Ovary (tissue), 7 donors: ENCODE measurements at regions not wholly inside any gene's neighbourhood (a gene's known extent, or its start where the extent isn't known, plus 50 kb on each side); places are given as distances from the start of the nearest gene placed in this dataset.

Experiments
- DNase-seq, 5 donors: peaks; one replicate each; pipeline ENCODE4 v3.0.0-alpha.2; 2019 to 2020
- H3K27ac ChIP-seq, 2 donors: fragments of 200-600 bp; one replicate each; pipeline versions ENCODE4 v1.5.1 to v1.8.0; 2019 to 2022
- H3K27me3 ChIP-seq: fragments of 200-600 bp; one replicate; pipeline ENCODE4 v1.8.0; 2022
- H3K36me3 ChIP-seq: fragments of 200-600 bp; sonication (generic); one replicate; pipeline ENCODE4 v1.5.1; 2019
- H3K4me1 ChIP-seq: one replicate; pipeline ENCODE4 v1.8.1; 2013; ENCODE audit warnings: mild to moderate bottlenecking, moderate library complexity; ENCODE audit not compliant: insufficient read depth
- H3K4me3 ChIP-seq: fragments of 200-600 bp; sonication (generic); one replicate; pipeline ENCODE4 v1.5.1; 2017
- H3K9me3 ChIP-seq, 2 donors: fragments of 200-600 bp in 1 of 2; sonication (generic) in 1 of 2; one replicate each; pipeline versions ENCODE4 v1.5.1 to v1.8.1; 2013 to 2019; ENCODE audit warnings: mild to moderate bottlenecking in 1 of 2, moderate library complexity in 1 of 2
- EP300 ChIP-seq: sonication (generic); formaldehyde crosslinking; IDR thresholded peaks from one replicate; pipeline ENCODE4 v1.6.1; 2017; ENCODE audit warnings: antibody characterized with exemption
- POLR2A ChIP-seq: fragments of 450-650 bp; IDR thresholded peaks from one replicate; pipeline ENCODE4 v1.6.1; 2017; ENCODE audit warnings: antibody characterized with exemption, mild to moderate bottlenecking, moderate library complexity
- WGBS, 3 donors: extraction: QIAGEN DNeasy Blood & Tissue Kit in 1 of 3; methylation state at CpG; one replicate each; pipeline versions ENCODE4 v1.1.5 to v1.1.7; 2013 to 2017; 5-methylcytosine and 5-hydroxymethylcytosine counted together
- intact Hi-C, 4 donors: fragments of 100-400 bp; cut with DNase I; formaldehyde crosslinking; loops; one replicate each; pipeline versions ENCODE4 v1.11.0 to v1.15.1; 2022 to 2023
- TF ChIP-seq, protein P1 (sequence below), 3 donors: fragments of 450-650 bp in 2 of 3; fragments of 200-600 bp in 1 of 3; IDR thresholded peaks; one replicate each; pipeline versions ENCODE4 v1.5.1 to v1.8.0; 2016 to 2022; ENCODE audit warnings: antibody characterized with exemption in 3 of 3, mild to moderate bottlenecking in 1 of 3
- donor health status: DM: no; HTN: no; CAD: no; lungs with moderate emphysema.
- donor health status: DM: no; HTN: no; CAD: no.
- donor health status: Bipolar disorder and iron deficiency.
- donor health status: DM: no; HTN: no; CAD: no.
- donor health status: DM: yes; HTN: yes; CAD: no.

DNA sequence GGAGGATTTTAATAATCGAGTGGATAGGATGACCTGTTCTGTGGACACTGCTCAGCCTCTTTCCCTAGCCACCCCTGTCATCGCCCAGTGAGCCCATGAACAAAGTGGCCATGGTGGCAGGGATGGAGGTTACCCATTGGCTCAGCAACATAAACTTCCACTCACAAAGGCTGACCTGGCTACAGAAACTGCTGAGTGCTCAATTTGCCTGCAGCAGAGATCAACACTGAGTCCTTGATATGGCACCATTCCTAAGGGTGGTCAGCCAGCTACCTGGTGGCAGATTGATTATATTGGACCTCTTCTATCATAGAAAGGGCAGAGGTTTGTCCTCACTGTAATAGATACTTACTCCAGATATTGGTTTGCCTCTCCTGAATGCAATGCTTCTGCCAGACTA lies 465.4 kb upstream of the FBXO33 start:
- no peak for DNase-seq
- Histone ChIP-seq H3K4me3 (no peak overlapping the region), H3K27ac (no peak overlapping the region), H3K4me1 (no peaks in the 10 kb centered on the region), H3K9me3 (no peaks in the 10 kb centered on the region), H3K27me3 (no peaks in the 10 kb centered on the region), H3K36me3 (no peaks in the 10 kb centered on the region)
- intact Hi-C loops, result no loop called here
- TF ChIP-seq POLR2A (no peak), EP300 (no peak)
- TF ChIP-seq, protein P1, sequence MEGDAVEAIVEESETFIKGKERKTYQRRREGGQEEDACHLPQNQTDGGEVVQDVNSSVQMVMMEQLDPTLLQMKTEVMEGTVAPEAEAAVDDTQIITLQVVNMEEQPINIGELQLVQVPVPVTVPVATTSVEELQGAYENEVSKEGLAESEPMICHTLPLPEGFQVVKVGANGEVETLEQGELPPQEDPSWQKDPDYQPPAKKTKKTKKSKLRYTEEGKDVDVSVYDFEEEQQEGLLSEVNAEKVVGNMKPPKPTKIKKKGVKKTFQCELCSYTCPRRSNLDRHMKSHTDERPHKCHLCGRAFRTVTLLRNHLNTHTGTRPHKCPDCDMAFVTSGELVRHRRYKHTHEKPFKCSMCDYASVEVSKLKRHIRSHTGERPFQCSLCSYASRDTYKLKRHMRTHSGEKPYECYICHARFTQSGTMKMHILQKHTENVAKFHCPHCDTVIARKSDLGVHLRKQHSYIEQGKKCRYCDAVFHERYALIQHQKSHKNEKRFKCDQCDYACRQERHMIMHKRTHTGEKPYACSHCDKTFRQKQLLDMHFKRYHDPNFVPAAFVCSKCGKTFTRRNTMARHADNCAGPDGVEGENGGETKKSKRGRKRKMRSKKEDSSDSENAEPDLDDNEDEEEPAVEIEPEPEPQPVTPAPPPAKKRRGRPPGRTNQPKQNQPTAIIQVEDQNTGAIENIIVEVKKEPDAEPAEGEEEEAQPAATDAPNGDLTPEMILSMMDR (IDR thresholded peaks at IDR 0.05), result no peak
- WGBS, 3 donors, result 90 to 94% (median 92%) methylated on average over 2 of the region's 2 CpGs

- intact Hi-C loops, result no loop called here
- H3K27ac ChIP-seq, result no peak overlapping the region
- TF ChIP-seq POLR2A (no peak), EP300 (no peak)
- TF ChIP-seq, protein P1 (IDR thresholded peaks at IDR 0.05), result no peak
- no peaks in the 10 kb centered on the region for H3K27me3 ChIP-seq
- no peaks in the 10 kb centered on the region for H3K36me3 ChIP-seq
- DNase-seq, result no peak
- H3K4me1 ChIP-seq, result no peaks in the 10 kb centered on the region
- H3K9me3 ChIP-seq, result no peaks in the 10 kb centered on the region
- H3K4me3 ChIP-seq, result no peak overlapping the region
- WGBS, 3 donors, result 76 to 85% (median 80%) methylated on average over 1 of the region's 1 CpG
Observed at GRCh38 chr14:39890026-39890425, 457.8 kb upstream of the FBXO33 start.

- intact Hi-C loops, result no loop called here
- no peak overlapping the region for H3K4me3 ChIP-seq
- no peak for DNase-seq
- no peak for TF ChIP-seq EP300
- TF ChIP-seq, protein P1 (IDR thresholded peaks at IDR 0.05), result no peak
- no peak for TF ChIP-seq POLR2A
- no peaks in the 10 kb centered on the region for H3K36me3 ChIP-seq
- no peak overlapping the region for H3K27ac ChIP-seq
- no peaks in the 10 kb centered on the region for H3K4me1 ChIP-seq
- no peaks in the 10 kb centered on the region for H3K9me3 ChIP-seq
- no peaks in the 10 kb centered on the region for H3K27me3 ChIP-seq
Observed at GRCh38 chr14:39884091-39884490, 451.9 kb upstream of the FBXO33 start.

DNA sequence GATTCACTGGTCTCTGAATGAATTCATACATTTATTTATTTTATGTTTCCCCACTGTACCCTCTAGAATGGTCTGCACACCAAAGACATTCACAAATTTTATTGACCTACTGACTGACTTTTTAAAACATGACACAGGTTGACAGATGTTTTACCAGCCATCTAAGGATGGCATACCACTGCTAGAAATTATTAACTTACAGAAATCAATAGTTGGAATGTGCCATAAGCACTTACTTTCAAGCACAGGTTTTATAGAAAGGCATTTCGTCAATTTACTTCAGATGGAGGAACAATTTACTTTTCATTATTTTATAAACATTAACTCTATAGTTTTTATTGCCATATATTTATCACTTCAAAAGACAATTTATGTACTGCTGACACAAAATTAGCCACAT lies 448.7 kb upstream of the FBXO33 start:
- Histone ChIP-seq H3K27me3 (no peaks in the 10 kb centered on the region), H3K9me3 (no peaks in the 10 kb centered on the region), H3K4me1 (no peaks in the 10 kb centered on the region), H3K27ac (no peak overlapping the region), H3K4me3 (no peak overlapping the region), H3K36me3 (no peaks in the 10 kb centered on the region)
- 88 to 97% (median 96%) methylated on average over 1 of the region's 1 CpG for WGBS, 3 donors
- no peak for DNase-seq
- no peak for TF ChIP-seq POLR2A
- TF ChIP-seq, protein P1 (IDR thresholded peaks at IDR 0.05), result no peak
- no peak for TF ChIP-seq EP300
- intact Hi-C loops, result no loop called here
